ENCODE measurements at regions not wholly inside any gene's neighbourhood (a gene's known extent, or its start where the extent isn't known, plus 50 kb on each side); places are given as distances from the start of the nearest gene placed in this dataset.

GRCh38 chr7:16365177-16365576 is 56.2 kb downstream of the CRPPA start:
- TF ChIP-seq MAX (IDR thresholded peaks at IDR 0.05) = no peak
- no peak for TF ChIP-seq CREB1 (IDR thresholded peaks at IDR 0.05; ENCODE audit: low read depth)
- no peak for TF ChIP-seq ZBTB7A (IDR thresholded peaks at IDR 0.05; ENCODE audit: low read depth)
- no peak for TF ChIP-seq FOXM1 (IDR thresholded peaks at IDR 0.05; ENCODE audit: borderline replicate concordance, low read depth)
- no peak for TF ChIP-seq EGR1 (IDR thresholded peaks at IDR 0.05)
- no peak for TF ChIP-seq RAD21 (IDR thresholded peaks at IDR 0.05; ENCODE audit: low read depth)
- TF ChIP-seq TEAD4 (IDR thresholded peaks at IDR 0.05) = no peak
- no peak for TF ChIP-seq REST (IDR thresholded peaks at IDR 0.05; ENCODE audit: low read depth)
- TF ChIP-seq YY1 (IDR thresholded peaks at IDR 0.05; ENCODE audit: low read depth) = no peak
- no peak for TF ChIP-seq NFIC (IDR thresholded peaks at IDR 0.05)
- TF ChIP-seq TAF1 (IDR thresholded peaks at IDR 0.05; ENCODE audit: low read depth) = no peak
- TF ChIP-seq CEBPB (IDR thresholded peaks at IDR 0.05) = no peak

GRCh38 chr7:16359216-16359615 is 62.1 kb downstream of the CRPPA start:
- TF ChIP-seq TEAD4 (IDR thresholded peaks at IDR 0.05) (no peak), TCF12 (IDR thresholded peaks at IDR 0.05; ENCODE audit: low read depth) (no peak), FOXM1 (IDR thresholded peaks at IDR 0.05; ENCODE audit: borderline replicate concordance, low read depth) (no peak)

- TF ChIP-seq TCF12 (IDR thresholded peaks at IDR 0.05; ENCODE audit: low read depth) (no peak), TEAD4 (IDR thresholded peaks at IDR 0.05) (no peak), NFIC (IDR thresholded peaks at IDR 0.05) (no peak), EGR1 (IDR thresholded peaks at IDR 0.05) (no peak), TAF1 (IDR thresholded peaks at IDR 0.05; ENCODE audit: low read depth) (no peak), REST (IDR thresholded peaks at IDR 0.05; ENCODE audit: low read depth) (no peak), CREB1 (IDR thresholded peaks at IDR 0.05; ENCODE audit: low read depth) (no peak), ZBTB7A (IDR thresholded peaks at IDR 0.05; ENCODE audit: low read depth) (no peak), USF1 (IDR thresholded peaks at IDR 0.05) (no peak), RAD21 (IDR thresholded peaks at IDR 0.05; ENCODE audit: low read depth) (no peak)
Measured at GRCh38 chr7:16357921-16358320, 63.4 kb downstream of the CRPPA start.

GRCh38 chr7:16357474-16357873 is 63.9 kb downstream of the CRPPA start:
- TF ChIP-seq ZBTB7A (IDR thresholded peaks at IDR 0.05; ENCODE audit: low read depth) (no peak), CEBPB (IDR thresholded peaks at IDR 0.05) (no peak), EP300 (IDR thresholded peaks at IDR 0.05; ENCODE audit: borderline replicate concordance) (no peak), FOXM1 (IDR thresholded peaks at IDR 0.05; ENCODE audit: borderline replicate concordance, low read depth) (no peak), TAF1 (IDR thresholded peaks at IDR 0.05; ENCODE audit: low read depth) (no peak), TCF12 (IDR thresholded peaks at IDR 0.05; ENCODE audit: low read depth) (no peak), TEAD4 (IDR thresholded peaks at IDR 0.05) (no peak), USF1 (IDR thresholded peaks at IDR 0.05) (no peak), NFIC (IDR thresholded peaks at IDR 0.05) (no peak), EGR1 (IDR thresholded peaks at IDR 0.05) (no peak), YY1 (IDR thresholded peaks at IDR 0.05; ENCODE audit: low read depth) (no peak), REST (IDR thresholded peaks at IDR 0.05; ENCODE audit: low read depth) (no peak), RAD21 (IDR thresholded peaks at IDR 0.05; ENCODE audit: low read depth) (no peak), CREB1 (IDR thresholded peaks at IDR 0.05; ENCODE audit: low read depth) (no peak), MAX (IDR thresholded peaks at IDR 0.05) (no peak)
